Panc1 (cell line): ENCODE measurements at regions not wholly inside any gene's neighbourhood (a gene's known extent, or its start where the extent isn't known, plus 50 kb on each side); places are given as distances from the start of the nearest gene placed in this dataset.

Experiments used
- POLR2AphosphoS5 ChIP-seq: IDR thresholded peaks from 2 replicates; pipeline ENCODE4 v1.6.1; 2012; ENCODE audit warnings: mild to moderate bottlenecking, low read depth, low read length, moderate library complexity
- TCF7L2 ChIP-seq: IDR thresholded peaks from 2 replicates; pipeline ENCODE4 v1.6.1; 2011; ENCODE audit warnings: mild to moderate bottlenecking, low read depth, low read length, inconsistent platforms
- TF ChIP-seq, protein P1 (sequence below): fragments of 450-650 bp; IDR thresholded peaks from 2 replicates; pipeline ENCODE4 v1.5.1; 2017; ENCODE audit warnings: mild to moderate bottlenecking

DNA sequence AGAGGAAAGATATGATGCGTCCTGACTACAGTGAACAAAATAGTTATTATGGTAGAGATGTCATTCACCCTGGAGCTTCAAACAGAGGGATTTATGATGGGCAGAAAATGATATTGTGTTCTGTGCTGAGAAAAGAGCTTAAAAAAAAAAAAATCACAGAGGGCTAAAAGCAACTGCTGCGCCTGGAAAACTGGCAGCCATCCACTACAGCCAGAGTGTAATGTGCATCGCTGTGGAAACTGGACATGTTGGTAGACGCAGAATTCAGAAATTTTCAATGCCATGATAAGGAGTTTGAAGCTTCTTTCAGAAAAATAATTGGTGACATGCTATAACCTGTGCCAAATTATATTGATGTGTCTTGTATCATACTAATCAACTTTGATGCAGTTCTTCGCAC is 122.9 kb upstream of the SOX11 start:
- TF ChIP-seq, protein P1, sequence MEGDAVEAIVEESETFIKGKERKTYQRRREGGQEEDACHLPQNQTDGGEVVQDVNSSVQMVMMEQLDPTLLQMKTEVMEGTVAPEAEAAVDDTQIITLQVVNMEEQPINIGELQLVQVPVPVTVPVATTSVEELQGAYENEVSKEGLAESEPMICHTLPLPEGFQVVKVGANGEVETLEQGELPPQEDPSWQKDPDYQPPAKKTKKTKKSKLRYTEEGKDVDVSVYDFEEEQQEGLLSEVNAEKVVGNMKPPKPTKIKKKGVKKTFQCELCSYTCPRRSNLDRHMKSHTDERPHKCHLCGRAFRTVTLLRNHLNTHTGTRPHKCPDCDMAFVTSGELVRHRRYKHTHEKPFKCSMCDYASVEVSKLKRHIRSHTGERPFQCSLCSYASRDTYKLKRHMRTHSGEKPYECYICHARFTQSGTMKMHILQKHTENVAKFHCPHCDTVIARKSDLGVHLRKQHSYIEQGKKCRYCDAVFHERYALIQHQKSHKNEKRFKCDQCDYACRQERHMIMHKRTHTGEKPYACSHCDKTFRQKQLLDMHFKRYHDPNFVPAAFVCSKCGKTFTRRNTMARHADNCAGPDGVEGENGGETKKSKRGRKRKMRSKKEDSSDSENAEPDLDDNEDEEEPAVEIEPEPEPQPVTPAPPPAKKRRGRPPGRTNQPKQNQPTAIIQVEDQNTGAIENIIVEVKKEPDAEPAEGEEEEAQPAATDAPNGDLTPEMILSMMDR = no peak
- TF ChIP-seq POLR2AphosphoS5 (no peak), TCF7L2 (no peak)
